ENCODE measurements at regions not wholly inside any gene's neighbourhood (a gene's known extent, or its start where the extent isn't known, plus 50 kb on each side); places are given as distances from the start of the nearest gene placed in this dataset.

- TF ChIP-seq CTCF (IDR thresholded peaks at IDR 0.05; ENCODE audit: borderline replicate concordance, insufficient read depth, low read depth, low read length), result no peak
- H3K4me3 ChIP-seq (ENCODE audit: low read depth, low read length), result no peak overlapping the region
Measured at GRCh38 chr10:8240861-8241260, 186.4 kb downstream of the GATA3 start.

DNA sequence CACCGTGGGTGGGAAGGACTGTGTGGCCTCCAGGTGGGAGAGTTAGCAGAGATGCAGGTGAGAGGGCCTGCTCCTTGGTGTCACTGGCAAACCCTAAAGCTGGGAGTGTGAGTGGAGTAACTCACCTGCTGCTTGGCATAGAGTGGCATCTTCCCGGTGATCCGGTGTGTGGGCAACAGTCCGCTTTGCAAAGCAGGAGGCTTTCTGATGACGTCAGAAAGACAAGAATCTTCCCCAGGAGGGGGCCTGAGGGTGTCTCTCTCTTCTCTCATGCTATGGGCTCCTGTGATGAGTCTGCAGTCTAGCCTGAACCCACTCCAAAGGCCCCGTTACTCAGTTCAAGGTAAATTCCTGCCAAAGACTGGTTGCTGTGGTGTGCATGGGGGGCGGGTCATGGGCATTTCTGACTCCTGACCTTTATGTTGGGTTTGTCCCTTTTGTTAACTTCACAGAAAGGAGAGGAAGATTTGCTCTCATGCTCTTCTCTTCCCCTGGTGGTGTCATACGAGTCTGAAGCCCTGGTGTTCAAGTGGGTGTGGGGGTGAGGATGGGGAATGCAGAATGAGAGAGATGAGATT, 187.9 kb downstream of the GATA3 start:
- no peak for TF ChIP-seq CTCF (IDR thresholded peaks at IDR 0.05; ENCODE audit: borderline replicate concordance, insufficient read depth, low read depth, low read length)
- H3K4me3 ChIP-seq (ENCODE audit: low read depth, low read length), result no peak overlapping the region

GRCh38 chr10:8245131-8245813, 190.8 kb downstream of the GATA3 start:
- TF ChIP-seq CTCF (IDR thresholded peaks at IDR 0.05; ENCODE audit: borderline replicate concordance, insufficient read depth, low read depth, low read length), result no peak
- H3K4me3 ChIP-seq (ENCODE audit: low read depth, low read length), result no peak overlapping the region

GRCh38 chr10:8245814-8246142, 191.3 kb downstream of the GATA3 start:
- no peak overlapping the region for H3K4me3 ChIP-seq (ENCODE audit: low read depth, low read length)
- TF ChIP-seq CTCF (IDR thresholded peaks at IDR 0.05; ENCODE audit: borderline replicate concordance, insufficient read depth, low read depth, low read length), result no peak

DNA sequence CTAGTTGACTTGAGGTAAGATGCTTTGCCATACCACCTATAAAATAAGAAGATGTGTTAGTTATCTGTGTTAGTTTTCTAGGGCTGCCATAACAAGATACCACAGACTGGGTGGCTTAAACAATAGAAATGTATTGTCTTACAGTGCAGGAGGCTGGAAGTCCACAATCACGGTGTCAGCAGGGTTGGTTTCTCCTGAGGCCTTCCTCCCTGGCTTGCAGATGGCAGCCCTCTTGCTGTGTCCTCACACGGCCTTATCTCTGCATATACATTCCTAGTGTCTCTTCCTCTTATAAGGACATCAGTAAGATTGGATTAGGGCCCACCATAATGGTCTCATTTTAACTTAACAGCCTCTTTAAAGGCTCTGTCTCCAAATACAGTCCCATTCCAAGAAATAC, 192.1 kb downstream of the GATA3 start:
- no peak for TF ChIP-seq CTCF (IDR thresholded peaks at IDR 0.05; ENCODE audit: borderline replicate concordance, insufficient read depth, low read depth, low read length)
- no peak overlapping the region for H3K4me3 ChIP-seq (ENCODE audit: low read depth, low read length)

GRCh38 chr10:8247191-8247590, 192.7 kb downstream of the GATA3 start:
- H3K4me3 ChIP-seq (ENCODE audit: low read depth, low read length), result no peak overlapping the region
- TF ChIP-seq CTCF (IDR thresholded peaks at IDR 0.05; ENCODE audit: borderline replicate concordance, insufficient read depth, low read depth, low read length), result no peak

DNA sequence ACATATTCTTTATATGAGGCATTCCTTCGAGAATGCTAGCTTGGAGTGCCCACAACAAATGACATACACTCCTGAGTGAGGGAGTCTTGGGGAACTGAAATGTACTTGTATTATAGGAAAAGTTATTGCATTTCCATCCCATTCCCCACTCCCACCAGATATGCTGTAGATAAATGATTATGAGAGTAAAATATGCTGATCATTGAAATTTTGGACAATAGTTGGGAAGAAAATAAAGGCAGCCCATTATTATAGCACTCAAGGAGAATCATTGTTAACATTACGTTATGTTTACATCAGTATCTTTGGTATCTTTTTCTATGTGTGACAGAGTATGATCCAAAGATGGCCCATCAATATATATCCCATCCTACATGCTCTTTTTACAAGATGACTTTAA, 194.4 kb downstream of the GATA3 start:
- H3K4me3 ChIP-seq (ENCODE audit: low read depth, low read length), result no peak overlapping the region
- no peak for TF ChIP-seq CTCF (IDR thresholded peaks at IDR 0.05; ENCODE audit: borderline replicate concordance, insufficient read depth, low read depth, low read length)

Data from GM12875 (cell line).